SKM-1 treated with dmso at 0.1 percent for 144 hours (cell line): ENCODE measurements at regions not wholly inside any gene's neighbourhood (a gene's known extent, or its start where the extent isn't known, plus 50 kb on each side); places are given as distances from the start of the nearest gene placed in this dataset.

ENCODE experiments used
- DNase-seq: peaks from one replicate; lab custom pipeline; 2025; ENCODE audit not compliant: unreplicated experiment; lab: John Stamatoyannopoulos, UW

DNA sequence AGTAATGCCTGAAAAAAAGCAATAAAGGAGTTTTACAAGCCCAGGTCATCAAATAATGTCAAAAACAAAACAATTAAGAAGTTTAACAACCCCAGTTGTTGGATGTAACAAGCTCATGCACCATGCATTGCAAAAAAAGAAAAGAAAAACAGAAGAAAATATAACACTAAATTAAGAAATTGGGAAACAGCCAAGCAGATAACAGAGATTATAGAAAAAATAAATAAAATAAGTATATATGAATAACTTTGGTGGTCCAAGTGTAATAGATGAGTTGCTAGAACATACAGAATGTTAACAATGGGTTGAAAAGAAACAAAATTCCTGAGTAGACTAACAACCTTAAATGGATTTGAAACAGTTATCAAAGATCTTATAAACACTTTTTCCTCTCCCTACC is 573.1 kb upstream of the SOX11 start:
- no peak for DNase-seq

DNA sequence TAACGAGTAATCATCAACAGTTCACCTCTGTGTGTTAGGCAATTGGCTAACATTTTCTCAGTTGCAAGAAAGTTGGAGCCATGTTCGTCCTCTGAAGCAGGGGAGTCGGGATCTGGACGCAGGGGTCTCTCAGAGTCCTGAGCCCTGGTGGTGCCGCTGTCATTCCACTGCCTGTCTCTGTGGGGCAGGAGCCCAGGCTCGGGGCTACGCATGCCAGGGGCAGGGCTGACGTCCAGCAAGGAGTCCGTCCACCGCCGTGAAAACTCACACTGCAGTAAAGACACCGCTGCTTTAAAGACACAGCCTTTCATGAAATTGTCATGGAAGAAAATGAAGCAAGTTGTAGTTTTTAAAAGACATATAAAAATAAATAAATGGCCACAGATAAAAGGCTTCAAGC is 571.1 kb upstream of the SOX11 start:
- no peak for DNase-seq

DNA sequence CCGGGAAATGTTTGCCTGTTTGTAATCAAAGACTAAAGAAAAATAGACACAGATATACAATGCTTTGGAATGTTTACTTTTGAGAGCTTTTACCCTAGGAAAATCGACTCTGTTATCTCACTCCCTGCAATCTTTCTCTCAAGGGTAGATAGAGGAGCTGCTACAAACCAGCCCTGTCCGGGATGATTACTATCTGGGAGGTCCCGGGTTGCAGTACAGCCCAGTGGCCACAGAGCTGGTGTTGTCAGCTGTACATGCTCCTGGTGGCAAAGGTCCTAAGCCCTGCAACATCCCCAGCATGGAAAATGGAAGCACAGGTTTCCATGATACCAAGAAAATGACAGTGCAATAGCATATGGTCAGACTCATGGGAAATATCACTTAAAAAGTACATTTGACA is 570.5 kb upstream of the SOX11 start:
- no peak for DNase-seq

DNA sequence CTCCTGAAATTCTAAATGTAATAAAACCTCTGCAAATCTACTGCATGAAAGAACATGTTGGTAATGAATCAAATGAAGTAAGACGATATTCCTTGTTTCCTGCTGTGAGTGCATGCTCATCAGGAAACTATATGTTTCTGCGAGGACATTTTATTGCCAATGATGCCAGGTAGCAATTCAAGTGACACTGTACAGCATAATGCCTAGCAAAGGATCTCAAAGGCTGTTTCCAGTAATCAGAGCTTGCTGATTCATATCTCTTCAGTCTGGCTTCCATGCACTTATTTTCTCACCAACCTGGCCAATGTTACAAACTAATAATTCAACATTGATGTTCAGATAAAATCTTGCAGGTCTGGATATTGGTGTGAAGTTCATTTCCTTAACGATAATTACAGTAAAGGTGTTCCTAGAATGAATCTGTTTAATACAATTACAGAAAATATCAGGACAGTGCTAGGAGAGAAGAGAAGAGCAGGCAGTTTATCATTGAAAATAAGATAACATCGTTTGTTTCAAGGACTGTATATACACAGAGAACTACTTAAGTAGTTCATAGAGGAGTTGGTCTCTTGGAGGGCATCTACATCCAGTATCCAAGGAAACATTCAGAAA is 568.5 kb upstream of the SOX11 start:
- no peak for DNase-seq

DNA sequence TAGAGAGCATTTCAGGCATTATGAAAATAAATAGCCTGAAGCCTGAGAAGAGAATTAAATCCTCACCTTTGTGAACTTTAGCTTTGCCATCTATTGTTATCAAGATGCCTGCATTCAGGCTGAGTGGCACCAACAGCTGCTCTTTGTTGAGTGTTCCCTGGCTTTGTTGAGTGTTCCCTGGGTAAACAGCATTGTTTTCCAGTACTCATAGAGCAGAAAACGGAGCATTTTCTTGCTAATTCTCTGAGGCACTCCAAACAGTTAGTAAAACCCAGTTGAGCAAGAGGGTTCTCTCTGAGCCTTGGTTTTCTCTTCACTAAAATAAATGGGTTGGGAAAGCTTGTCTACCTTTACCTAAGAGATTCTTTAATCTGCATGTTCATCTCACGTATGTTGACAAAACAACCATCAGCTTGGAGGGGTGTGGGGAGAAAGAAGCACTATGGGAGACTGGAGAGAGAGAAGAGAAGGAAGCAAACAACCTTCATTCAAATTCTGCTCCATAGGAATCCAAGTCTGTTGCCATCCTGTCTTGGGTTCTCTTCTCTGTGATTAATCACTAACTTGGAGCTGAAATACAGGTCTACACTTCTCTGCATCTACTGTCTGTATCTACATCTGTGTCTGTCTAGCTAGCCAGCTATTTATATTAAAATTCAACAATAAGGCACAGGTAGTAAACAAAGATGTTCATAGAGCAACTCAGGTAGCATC is 567.0 kb upstream of the SOX11 start:
- DNase-seq, result no peak

DNA sequence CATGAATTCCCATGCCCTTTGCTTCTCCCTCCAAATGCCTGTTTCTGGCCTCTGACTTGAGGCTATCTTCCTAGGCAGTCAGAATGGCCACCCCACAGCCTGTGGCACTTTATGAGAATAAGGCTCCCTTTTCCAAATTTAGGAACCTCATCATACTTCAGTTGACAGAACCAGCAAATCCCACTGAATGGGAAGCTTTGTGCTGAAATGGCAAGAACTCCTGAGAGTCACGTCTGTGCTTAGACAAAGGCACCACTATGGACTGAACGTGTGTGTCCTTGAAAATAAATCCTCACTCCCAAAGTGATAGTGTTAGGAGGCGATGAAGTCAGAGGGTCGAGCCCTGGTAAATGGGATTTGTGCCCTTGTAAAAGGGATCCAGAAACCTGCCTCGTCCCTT is 559.9 kb upstream of the SOX11 start:
- no peak for DNase-seq

DNA sequence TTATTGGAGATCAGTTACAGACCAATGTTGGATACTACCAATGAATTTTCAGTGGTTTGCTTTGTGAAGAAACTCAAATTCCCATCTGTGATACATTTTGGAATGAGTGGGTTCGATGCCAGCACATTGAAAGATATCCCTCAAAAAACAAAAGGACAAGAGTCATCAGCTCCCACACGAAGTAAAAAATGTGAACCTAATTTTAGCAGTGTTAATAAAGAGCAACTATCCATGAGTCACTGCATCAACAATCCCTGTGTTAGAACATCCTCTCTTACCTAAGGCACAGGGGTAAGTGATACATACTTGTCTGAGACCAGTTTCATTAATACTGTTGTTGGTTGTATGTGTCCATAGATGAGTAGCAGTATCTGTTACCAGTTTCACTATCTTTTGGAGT is 551.8 kb upstream of the SOX11 start:
- DNase-seq, result no peak

DNA sequence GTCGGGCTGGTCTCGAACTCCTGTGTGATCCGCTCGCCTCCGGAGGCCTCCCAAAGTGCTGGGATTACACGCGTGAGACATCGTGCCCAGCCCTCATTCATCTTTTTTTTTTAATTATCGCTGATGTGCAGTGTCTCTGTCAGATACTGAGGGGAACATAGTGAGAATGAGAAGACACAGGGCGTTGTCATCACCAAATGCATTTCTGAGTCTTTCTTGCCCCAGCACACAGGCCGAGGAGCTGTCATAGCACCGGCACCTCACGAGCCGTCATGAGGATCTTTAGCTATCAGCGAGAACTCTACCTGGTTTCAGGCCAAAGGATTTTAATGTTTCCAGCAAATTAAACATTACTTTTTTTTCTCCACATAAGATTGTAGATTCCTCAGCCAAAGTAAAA is 548.0 kb upstream of the SOX11 start:
- no peak for DNase-seq

DNA sequence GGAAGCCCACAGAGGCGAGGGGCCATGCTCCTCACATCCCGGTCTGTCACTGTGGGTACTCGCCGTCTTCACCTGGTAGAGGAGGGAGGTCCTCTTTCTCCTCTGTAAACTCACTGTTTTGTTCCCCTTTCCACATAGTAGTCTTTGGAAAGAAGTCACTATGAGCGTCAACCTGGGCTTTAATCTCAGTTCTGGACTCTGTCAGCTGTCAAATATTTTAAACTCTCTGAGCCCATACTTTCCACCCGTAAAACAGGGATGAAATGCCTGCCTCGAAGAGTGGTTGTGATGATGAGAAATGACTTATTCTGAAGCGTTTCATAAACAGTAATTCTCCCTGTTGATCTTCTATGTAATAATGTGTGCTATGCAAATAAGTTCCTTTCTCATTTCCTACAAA is 547.1 kb upstream of the SOX11 start:
- no peak for DNase-seq

DNA sequence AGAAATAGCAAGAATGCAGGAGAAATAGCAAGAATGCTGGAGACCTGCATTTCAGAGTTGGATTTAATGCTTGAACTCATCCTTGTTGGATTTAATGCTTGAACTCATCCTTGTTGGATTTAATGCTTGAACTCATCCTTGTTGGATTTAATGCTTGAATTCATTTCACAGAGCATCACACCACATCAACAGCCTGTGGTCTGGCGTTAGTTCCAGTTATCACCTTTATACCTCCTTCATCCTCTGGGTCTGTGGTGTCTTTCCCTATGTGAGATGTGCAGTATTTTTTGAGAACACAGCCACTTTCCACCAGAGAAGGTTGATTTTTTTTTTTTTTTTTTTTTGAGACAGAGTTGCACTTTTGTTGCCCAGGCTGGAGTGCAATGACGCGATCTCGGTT is 546.4 kb upstream of the SOX11 start:
- DNase-seq, result no peak

DNA sequence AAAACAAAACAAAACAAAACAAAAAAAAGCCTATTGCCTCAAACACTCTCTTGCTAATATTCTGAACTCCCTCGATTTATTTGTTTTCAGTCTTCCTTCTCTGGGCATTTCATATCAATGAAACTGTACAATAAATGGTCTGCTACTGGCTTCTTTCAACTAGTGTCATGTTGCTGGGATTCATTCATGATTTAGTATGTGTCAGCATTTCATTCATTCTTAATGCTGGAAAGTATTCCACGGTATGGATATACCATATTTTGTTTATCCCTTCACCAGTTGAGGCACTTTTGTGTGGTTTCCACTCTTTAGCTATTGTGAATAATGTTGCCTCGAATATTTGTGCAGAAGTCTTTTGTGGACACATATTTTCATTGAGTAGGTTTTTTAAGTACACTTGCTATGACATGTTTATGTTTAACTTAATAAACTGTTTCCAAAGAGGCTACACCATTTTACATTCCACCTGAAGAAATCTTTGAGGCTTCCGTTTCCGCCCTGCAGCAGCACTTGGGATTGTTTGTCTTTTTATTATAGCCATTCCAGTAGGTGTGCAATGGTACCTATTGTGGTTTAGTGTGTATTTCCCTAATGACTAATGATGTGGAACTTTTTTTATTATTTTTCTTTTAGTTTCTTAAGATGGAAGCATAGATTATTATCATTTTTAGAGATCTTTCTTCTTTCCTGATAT is 543.6 kb upstream of the SOX11 start:
- DNase-seq, result no peak

DNA sequence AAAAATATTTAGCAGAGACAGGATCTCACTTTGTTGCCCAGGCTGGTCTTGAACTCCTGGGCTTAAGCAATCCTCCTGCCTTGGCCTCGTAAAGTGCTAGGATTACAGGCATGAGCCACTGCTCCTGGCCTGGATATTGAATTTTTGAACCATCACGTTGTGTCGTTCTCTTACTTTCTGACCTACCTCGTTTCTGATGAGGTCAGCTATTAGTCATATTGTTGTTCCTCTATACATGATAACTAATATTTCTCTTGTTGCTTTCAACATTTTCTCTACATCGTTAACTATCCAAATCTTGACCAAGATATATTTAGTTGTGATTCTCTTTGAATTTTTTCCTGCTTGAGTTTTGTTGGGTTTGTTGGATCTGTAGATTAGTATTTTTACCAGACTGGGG is 541.3 kb upstream of the SOX11 start:
- no peak for DNase-seq

DNA sequence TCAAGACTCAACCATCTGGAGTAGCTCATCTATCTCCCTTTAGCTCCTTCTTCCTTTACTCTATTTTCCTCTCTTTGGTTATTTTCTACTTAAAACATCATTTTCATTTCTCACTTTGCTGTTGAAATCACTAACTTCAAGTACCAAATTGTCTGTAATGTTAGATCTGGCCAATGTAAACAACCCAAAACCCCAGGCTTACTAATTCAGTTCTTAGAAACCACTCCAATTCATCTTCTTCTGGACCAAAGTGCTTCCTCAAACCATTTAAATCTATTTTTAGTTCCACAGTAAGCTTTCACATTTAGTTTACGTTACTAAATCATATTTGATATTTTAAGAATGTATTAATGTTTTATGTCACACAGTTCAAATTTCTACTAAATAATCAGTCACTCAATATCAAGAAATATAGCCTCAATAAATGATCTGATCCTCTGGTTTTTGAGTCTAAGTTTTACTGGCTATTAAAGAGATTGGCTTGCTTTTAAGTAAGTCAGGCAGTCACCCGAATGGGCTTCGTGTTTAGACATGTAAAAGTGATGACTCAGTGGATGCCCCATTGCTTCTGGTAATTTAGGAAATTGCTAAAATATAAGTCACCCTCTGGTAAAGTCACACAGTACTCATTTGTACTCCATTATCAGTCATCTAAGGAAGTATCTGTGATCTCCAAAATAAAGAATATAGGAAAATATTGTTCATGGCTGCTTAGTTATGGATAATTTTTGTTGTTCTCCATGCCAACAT is 527.2 kb upstream of the SOX11 start:
- DNase-seq, result no peak

DNA sequence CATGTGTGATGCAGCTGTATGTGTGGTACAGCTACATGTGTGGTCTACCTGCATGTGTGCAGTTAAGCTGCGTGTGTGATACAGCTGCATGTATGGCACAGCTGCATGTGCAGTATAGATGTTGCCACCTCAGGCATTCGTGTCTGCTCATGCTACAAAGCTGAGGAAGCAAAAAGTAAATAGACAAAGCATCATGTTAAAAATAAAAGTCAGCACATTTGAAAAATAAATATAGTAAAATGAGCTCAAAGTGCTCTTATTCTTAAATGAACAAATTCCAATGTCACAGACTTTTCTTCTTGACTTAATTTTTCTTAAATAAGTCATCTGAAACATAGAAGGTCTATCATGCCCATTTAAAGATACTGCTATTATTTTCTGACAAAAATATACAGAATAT is 519.3 kb upstream of the SOX11 start:
- DNase-seq, result no peak

DNA sequence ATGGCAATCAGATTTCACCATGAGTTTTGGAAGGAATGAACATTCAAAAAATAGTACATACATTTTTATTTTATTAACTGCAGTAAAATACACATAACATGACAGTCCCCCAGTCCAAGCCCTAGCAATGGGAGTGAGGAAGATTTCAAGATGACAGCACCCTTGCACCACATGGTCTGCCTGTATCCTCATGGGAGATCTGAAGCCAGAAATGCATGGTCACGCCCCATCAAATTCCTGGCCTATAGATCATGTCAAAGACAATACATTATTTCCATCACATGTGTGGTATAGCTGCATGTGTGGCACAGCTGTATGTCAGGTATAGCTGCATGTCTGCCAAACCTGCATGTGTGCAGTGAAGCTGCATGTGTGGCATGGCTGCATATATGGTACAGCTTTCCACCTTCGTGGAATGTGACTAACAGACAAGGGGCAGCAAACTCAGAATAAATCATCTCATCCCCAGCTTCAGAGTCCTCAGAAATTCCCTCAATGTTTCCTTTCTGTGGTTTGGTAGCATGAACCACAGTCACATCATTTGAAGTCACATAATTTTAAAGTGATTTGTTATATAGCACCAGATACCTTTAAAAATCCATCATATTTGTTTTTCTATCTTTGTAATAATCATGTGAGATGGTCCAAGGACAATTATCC is 518.2 kb upstream of the SOX11 start:
- DNase-seq, result no peak

DNA sequence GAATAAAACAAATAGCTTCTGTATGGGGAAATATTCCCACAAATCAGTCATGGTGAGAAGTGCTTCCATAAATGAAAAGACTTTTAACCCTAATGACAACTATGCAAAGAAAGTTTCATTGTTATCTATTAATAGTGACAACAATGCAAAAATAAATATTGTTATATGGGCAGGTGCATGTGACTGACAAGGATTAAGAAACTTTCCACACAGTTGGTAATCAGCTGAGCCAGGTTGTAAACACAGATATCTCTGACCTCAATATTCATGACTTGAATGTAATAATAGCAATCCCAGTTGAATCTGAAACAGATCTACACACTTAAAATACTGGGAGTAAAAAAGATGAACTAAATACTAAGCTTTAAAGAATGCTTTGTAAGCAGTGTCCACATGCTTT is 517.0 kb upstream of the SOX11 start:
- DNase-seq, result no peak

DNA sequence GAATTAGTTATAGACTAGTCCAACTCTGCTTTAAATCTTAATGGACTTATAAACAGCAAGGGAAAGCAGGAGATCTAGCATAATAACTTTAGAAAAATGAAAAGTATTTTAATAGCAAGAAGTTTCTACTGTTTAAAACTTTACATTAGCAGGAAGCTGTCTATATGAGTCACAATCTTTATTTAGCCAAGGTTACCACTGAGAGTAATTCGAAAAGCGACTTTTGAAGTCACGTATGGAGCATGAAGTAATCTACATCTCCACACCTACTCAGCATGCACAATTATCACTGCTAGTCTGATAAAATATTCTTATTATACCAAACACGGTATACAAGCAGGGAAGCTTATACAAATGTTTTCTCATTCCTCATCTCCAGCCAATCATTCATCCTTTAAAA is 515.4 kb upstream of the SOX11 start:
- DNase-seq, result no peak

DNA sequence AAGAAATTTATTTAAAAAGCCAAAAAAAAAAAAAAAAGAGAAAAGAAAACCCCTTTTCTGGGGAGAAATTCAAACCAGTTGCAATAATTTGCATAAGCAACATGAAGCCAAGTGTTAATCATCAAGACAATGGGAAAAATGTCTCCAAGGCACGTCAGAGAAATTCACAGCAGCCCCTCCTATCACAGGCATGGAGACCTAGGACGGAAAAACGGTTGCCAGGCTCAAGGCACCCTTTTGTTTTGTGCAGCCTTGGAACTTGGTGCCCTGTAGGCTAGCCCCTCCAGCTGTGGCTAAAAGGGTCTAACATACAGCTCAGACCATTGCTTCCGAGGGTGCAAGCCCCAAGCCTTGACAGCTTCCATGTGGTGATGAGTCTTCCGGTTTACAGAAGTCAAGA is 509.2 kb upstream of the SOX11 start:
- no peak for DNase-seq

DNA sequence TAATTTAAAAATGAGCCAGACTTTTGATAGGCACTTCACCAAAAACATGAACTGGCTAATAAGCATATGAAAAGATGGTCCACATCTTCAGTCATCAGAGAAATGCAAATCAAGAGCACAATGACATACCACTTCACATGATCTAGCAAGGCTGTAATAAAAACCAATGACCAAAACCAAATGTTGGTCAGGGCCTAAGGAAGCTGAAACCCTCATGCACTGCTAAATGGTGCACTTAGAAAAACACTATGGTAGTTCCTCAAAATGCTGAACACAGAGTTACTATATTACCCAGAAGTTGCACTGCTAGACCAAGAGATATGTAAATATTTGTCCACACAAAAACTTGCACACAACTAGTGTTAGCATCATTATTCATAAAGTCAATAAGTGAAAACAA is 504.9 kb upstream of the SOX11 start:
- no peak for DNase-seq

DNA sequence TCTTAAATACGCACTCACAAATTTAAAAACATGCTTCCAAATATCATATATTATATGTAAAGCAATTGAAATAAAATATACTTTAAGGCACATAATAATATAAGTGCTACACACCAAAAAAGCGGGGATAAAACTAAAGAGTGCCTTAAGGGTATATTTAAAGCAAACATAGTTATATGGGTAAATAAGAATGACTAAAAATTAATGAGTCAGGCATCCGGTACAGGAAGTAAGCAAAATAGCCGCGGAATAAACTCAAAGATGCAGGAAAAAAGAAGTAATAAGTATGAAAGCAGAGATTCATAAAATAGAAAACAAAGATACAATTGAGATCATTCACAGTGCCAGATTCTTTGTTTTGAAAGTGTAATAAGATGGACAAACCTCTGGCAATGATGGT is 503.5 kb upstream of the SOX11 start:
- DNase-seq, result no peak

DNA sequence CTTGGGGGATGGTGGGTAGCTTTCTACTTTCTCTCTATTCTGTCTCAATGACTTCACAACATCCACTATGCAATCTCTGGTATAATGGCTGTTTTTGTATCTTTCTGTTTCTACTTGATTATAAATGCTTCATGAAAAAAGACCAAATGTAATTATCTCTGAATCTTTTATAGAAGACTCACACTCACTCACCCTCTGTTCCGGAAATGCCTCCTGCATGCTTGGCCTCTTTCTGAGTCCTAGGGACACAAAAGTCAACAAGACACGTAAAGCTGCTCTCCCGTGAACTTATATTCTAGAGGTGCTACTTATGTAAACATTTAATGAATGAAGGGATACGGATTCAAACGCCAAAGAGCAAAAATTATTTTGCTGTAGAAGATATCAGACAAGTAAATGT is 502.2 kb upstream of the SOX11 start:
- DNase-seq, result no peak
